Esophagus muscularis mucosa (tissue), 4 donors: ENCODE measurements at regions not wholly inside any gene's neighbourhood (a gene's known extent, or its start where the extent isn't known, plus 50 kb on each side); places are given as distances from the start of the nearest gene placed in this dataset.
"Not testable (repeated sequence)": the region's sequence is repeated elsewhere in the genome, so short reads cannot be mapped to it uniquely, and the experiment has no call there.

ENCODE experiments used
- DNase-seq: peaks from one replicate; pipeline ENCODE4 v3.0.0-alpha.2; 2017; ENCODE audit errors: extremely low spot score
- H3K27ac ChIP-seq, 4 donors: fragments of 200-600 bp; sonication (generic); replicated peaks in 1 of 4; 1 replicate in 3 of 4; 2 replicates in 1 of 4; pipeline ENCODE4 v1.5.1; 2016 to 2019; ENCODE audit warnings: mild to moderate bottlenecking in 1 of 4
- H3K27me3 ChIP-seq, 4 donors: fragments of 200-600 bp; sonication (generic); one replicate each; pipeline versions ENCODE4 v1.5.1 to v1.6.0; 2016 to 2019
- H3K36me3 ChIP-seq, 4 donors: fragments of 200-600 bp; sonication (generic); one replicate each; pipeline ENCODE4 v1.5.1; 2016 to 2019
- H3K4me1 ChIP-seq, 4 donors: fragments of 200-600 bp; sonication (generic); one replicate each; pipeline ENCODE4 v1.5.1; 2016 to 2019
- H3K4me3 ChIP-seq, 4 donors: fragments of 200-600 bp; sonication (generic); 1 replicate in 2 of 4; 2 replicates in 2 of 4; pipeline ENCODE4 v1.5.1; 2016 to 2019; ENCODE audit warnings: mild to moderate bottlenecking in 4 of 4, moderate library complexity in 1 of 4
- H3K9me3 ChIP-seq, 4 donors: fragments of 200-600 bp; sonication (generic); 1 replicate in 3 of 4; 2 replicates in 1 of 4; pipeline ENCODE4 v1.5.1; 2016 to 2019
- EP300 ChIP-seq: sonication (generic); formaldehyde crosslinking; IDR thresholded peaks from one replicate; pipeline ENCODE4 v1.6.1; 2017; ENCODE audit warnings: antibody characterized with exemption
- POLR2A ChIP-seq: fragments of 450-650 bp; IDR thresholded peaks from one replicate; pipeline ENCODE4 v1.6.1; 2017; ENCODE audit warnings: antibody characterized with exemption, moderate library complexity, mild to moderate bottlenecking, low read depth
- POLR2AphosphoS5 ChIP-seq, 2 donors: sonication (generic); formaldehyde crosslinking; IDR thresholded peaks; one replicate each; pipeline ENCODE4 v1.6.1; 2017; ENCODE audit warnings: antibody characterized with exemption in 2 of 2
- WGBS: methylation state at CpG from one replicate; pipeline ENCODE4 v1.1.5; 2018; 5-methylcytosine and 5-hydroxymethylcytosine counted together
- intact Hi-C: fragments of 100-400 bp; cut with DNase I; formaldehyde crosslinking; loops from one replicate; pipeline ENCODE4 v1.15.1; 2023
- TF ChIP-seq, protein P1 (sequence below), 3 experiments: fragments of 200-600 bp in 2 of 3; fragments of 450-650 bp in 1 of 3; sonication (generic) in 2 of 3; IDR thresholded peaks; one replicate each; pipeline ENCODE4 v1.5.1; 2017 to 2019; ENCODE audit warnings: antibody characterized with exemption in 3 of 3, mild to moderate bottlenecking in 2 of 3, moderate library complexity in 1 of 3

DNA sequence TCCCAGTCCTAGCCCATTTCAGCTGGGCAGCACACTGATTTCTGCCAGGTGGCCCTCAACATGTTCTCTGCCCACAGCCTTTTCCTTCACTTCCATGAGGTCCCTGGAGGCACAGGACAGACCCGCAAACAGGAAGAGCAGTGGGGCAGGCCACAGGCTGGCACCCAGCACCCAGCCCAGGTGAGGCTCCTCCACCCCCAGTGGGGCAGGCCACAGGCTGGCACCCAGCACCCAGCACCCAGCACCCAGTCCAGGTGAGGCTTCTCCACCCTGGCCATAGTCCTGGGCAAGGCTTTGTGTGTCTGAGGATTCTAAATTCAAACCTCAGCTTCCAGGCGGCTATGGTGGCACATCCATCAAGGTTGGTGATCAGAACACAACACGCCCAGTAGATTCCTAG, 1413.0 kb downstream of the BRD1 start:
- Histone ChIP-seq H3K27ac (no peak overlapping the region), H3K9me3 (no peaks in the 10 kb centered on the region), H3K4me1 (no peaks in the 10 kb centered on the region), H3K27me3 (peaks cover 0 to 45% (median 0%) of the 10 kb centered on the region in 4 donors), H3K36me3 (no peaks in the 10 kb centered on the region), H3K4me3 (no peak overlapping the region)
- no peak for DNase-seq
- WGBS, result 85% methylated on average over 2 of the region's 3 CpGs
- intact Hi-C loops, result no loop called here
- TF ChIP-seq POLR2AphosphoS5 (IDR thresholded peaks at IDR 0.05), result no peak
- no peak for TF ChIP-seq POLR2A
- no peak for TF ChIP-seq EP300
- TF ChIP-seq, protein P1, sequence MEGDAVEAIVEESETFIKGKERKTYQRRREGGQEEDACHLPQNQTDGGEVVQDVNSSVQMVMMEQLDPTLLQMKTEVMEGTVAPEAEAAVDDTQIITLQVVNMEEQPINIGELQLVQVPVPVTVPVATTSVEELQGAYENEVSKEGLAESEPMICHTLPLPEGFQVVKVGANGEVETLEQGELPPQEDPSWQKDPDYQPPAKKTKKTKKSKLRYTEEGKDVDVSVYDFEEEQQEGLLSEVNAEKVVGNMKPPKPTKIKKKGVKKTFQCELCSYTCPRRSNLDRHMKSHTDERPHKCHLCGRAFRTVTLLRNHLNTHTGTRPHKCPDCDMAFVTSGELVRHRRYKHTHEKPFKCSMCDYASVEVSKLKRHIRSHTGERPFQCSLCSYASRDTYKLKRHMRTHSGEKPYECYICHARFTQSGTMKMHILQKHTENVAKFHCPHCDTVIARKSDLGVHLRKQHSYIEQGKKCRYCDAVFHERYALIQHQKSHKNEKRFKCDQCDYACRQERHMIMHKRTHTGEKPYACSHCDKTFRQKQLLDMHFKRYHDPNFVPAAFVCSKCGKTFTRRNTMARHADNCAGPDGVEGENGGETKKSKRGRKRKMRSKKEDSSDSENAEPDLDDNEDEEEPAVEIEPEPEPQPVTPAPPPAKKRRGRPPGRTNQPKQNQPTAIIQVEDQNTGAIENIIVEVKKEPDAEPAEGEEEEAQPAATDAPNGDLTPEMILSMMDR (IDR thresholded peaks at IDR 0.05), result no peak

DNA sequence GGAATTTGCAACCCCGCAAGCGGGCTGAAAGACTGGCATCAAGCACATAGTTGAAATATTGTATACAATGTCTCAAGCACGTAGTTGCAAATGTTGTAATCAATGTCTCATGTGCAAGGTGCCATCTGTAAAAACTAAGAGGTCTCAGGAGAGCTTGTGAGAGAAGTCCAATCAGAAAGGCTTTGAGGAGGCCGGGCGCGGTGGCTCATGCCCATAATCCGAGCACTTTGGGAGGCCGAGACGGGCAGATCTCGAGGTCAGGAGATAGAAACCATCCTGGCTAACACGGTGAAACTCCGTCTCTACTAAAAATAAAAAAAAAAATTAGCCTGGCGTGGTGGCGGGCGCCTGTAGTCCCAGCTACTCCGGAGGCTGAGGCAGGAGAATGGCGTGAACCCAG, 1414.7 kb downstream of the BRD1 start:
- H3K9me3 ChIP-seq, H3K36me3 ChIP-seq, intact Hi-C loops, DNase-seq, H3K27ac ChIP-seq, H3K4me3 ChIP-seq, H3K4me1 ChIP-seq: not testable (repeated sequence)
- H3K27me3 ChIP-seq, result peaks cover 0 to 38% (median 0%) of the 10 kb centered on the region in 4 donors
- 86% methylated on average over 17 of the region's 17 CpGs for WGBS

DNA sequence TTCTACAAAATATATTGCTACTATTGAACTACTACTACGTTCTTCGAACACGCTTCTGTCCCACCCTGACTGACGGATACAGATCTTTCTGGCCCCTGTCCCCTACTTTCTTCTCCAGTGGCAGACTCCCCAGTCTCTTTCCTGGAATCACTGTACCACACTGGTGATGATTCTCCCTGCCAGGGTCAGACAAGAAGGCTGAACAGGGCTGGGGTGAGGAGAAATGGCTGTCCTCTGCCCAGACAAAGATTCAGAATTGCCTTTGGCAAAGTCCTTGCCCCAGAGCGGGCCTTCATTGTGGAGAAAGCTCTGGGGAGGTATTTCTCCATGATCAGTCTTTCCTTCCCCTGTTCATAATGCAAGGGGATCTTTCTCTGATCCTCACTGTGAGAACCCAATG, 1417.1 kb downstream of the BRD1 start:
- WGBS, result 92% methylated on average over 5 of the region's 5 CpGs
- Histone ChIP-seq H3K9me3 (peaks cover 0 to 7% (median 2%) of the 10 kb centered on the region in 4 donors), H3K27ac (no peak overlapping the region), H3K36me3 (no peaks in the 10 kb centered on the region), H3K4me1 (no peaks in the 10 kb centered on the region), H3K4me3 (no peak overlapping the region), H3K27me3 (peaks cover 0 to 25% (median 0%) of the 10 kb centered on the region in 4 donors)
- intact Hi-C loops, result no loop called here
- TF ChIP-seq EP300, result no peak
- TF ChIP-seq POLR2A, result no peak
- TF ChIP-seq, protein P1 (IDR thresholded peaks at IDR 0.05), result no peak
- no peak for TF ChIP-seq POLR2AphosphoS5 (IDR thresholded peaks at IDR 0.05)
- no peak for DNase-seq

DNA sequence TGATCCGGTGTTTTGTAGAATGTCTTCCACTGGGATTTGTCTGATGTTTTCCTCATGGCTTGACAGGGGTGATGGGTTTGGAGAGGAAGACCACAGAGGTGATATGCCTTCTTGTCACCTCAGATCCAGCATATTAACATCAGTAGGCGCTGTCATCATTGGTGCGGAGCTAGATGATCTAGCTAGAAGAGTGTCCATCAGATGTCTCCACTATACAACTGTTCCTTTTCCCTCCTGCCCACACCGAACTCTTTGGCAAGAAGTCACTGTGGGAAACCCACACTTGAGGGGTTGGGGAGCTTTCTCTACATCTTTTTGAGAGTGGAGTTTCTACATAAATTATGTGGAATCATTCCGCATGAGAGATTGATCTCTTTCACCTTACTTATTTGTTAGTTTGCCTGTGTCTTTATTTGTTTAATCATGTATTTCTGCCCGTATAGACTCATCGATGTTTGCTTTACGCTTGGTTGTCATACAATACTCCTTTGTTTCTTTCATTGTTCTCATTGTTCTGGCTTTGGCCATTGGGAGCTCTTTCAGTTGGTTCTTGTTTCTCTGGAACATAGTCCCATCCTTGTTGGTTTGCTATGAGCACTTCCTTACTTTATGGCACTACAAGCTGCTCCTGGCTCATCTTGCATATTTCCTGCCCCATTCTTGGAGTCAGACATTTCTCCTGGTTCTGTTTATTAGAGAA, 1420.3 kb downstream of the BRD1 start:
- DNase-seq, result peak; percentile 34
- Histone ChIP-seq H3K27me3 (peaks cover 0 to 35% (median 0%) of the 10 kb centered on the region in 4 donors), H3K36me3 (no peaks in the 10 kb centered on the region), H3K4me1 (no peaks in the 10 kb centered on the region), H3K27ac (no peak overlapping the region), H3K9me3 (peaks cover 0 to 7% (median 2%) of the 10 kb centered on the region in 4 donors), H3K4me3 (no peak overlapping the region)
- WGBS, result 91% methylated on average over 8 of the region's 8 CpGs
- no peak for TF ChIP-seq POLR2AphosphoS5 (IDR thresholded peaks at IDR 0.05)
- TF ChIP-seq POLR2A, result no peak
- TF ChIP-seq, protein P1 (IDR thresholded peaks at IDR 0.05), result no peak
- no peak for TF ChIP-seq EP300
- intact Hi-C loops, result no loop called here

DNA sequence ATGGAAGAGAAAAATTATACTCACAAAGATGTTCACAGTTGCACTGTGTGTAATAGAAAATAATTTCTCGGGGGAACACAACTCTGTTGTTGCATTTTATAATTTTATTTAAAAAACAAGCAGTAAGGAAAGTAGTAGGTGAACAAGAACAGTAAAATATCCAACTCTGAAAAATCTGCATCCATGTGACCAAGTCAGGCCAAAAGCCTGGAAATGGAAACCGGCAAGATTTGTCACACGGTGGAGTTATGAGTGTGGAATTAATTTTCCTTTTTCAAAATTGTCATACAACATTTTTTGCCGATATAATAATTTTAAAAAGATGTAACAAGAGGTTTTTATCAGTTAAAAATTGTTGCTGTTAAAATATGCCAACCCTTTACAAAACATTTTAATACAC, 1421.5 kb downstream of the BRD1 start:
- Histone ChIP-seq H3K4me3 (no peak overlapping the region), H3K27ac (no peak overlapping the region), H3K4me1 (no peaks in the 10 kb centered on the region), H3K9me3 (peaks cover 0 to 7% (median 2%) of the 10 kb centered on the region in 4 donors), H3K27me3 (peaks cover 0 to 30% (median 0%) of the 10 kb centered on the region in 4 donors), H3K36me3 (no peaks in the 10 kb centered on the region)
- intact Hi-C loops, result no loop called here
- 74% methylated on average over 4 of the region's 4 CpGs for WGBS
- no peak for DNase-seq
- TF ChIP-seq EP300 (no peak), POLR2A (no peak), POLR2AphosphoS5 (IDR thresholded peaks at IDR 0.05) (no peak)
- TF ChIP-seq, protein P1 (IDR thresholded peaks at IDR 0.05), result no peak
